ENCODE measurements at regions not wholly inside any gene's neighbourhood (a gene's known extent, or its start where the extent isn't known, plus 50 kb on each side); places are given as distances from the start of the nearest gene placed in this dataset.
A peak's percentile ranks its signal among the peaks of the same experiment; 100 is the strongest.

DNA sequence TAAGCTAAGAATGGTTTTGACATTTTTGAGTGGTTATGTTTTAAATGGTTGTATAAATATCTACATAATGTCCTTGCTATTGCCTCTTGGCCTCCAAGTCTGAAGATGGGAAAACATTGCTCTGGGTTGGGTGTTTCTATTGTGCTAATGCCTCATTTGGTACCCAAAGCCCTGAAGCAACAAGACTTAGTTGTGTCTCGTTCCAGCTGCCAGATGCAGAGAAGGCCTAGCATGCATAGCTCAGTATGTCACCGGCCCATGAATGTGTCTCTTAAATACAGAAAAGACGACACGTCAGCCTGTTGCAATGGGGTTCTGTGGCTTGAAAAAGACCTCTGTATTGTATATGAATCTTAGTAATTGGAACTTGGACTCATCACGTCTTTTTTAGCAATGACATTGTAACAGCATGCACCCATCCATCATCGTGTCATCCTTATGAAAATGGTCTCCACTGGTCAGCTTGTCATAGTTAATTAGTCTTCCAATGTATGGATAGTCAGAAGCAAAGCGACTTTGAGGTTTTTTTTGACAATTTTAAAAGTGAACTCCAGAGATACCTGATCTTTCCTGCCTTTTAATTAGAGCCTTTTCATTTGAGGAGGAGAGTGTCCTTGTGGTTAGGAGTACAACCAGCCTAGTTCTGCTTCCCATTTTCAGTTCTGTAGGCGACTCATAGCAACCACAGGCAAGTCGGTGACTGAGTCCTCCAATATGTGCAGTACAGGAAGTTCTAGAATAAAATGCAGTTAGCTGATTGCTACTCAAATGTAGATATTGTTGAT is 126.4 kb upstream of the GATB start:
- ChIA-PET POLR2A (interaction anchor here (1.3 to 1.5 kb wide), 2 partner anchors 13 to 94 kb away, joined by 3 read pairs; no protein-coding TSS in a partner anchor), SMC1A (ENCODE audit: uncharacterized antibody, unreplicated experiment) (interaction anchor here (0.6 to 3.1 kb wide), 17 partner anchors 8 to 481 kb away, joined by 3 to 23 read pairs (median 3); no protein-coding TSS in a partner anchor), RAD21 (ENCODE audit: unreplicated experiment) (interaction anchor here (0.6 to 2.1 kb wide), 15 partner anchors 12 to 480 kb away, joined by 3 to 11 read pairs (median 3); no protein-coding TSS in a partner anchor), CTCF (interaction anchor here (0.6 to 2.4 kb wide), 9 partner anchors 22 to 885 kb away, joined by 3 to 7 read pairs (median 3); partner anchors contain the start of gene PRSS48)
- Histone ChIP-seq H3K36me3 (ENCODE audit: control insufficient read depth in 2 of 2, insufficient read depth in 2 of 2, low read length in 1 of 2) (no peaks in the 10 kb centered on the region), H3K4me2 (ENCODE audit: control insufficient read depth, insufficient read depth) (peak overlapping the region; percentile 70), H4K20me1 (ENCODE audit: control insufficient read depth, insufficient read depth) (no peaks in the 10 kb centered on the region), H3K9me3 (replicated peaks; ENCODE audit: control insufficient read depth, insufficient read depth, low read length) (no peaks in the 10 kb centered on the region; the same call in 2 of the 3 replicates), H2AFZ (ENCODE audit: control insufficient read depth, low read depth, low read length) (no peak overlapping the region; the same call in 1 of the 2 replicates), H3K79me2 (ENCODE audit: control insufficient read depth, insufficient read depth, low read length) (no peaks in the 10 kb centered on the region), H3K27ac (ENCODE audit: control insufficient read depth, insufficient read depth) (peak overlapping the region; percentile 80), H3K9ac (ENCODE audit: control insufficient read depth, insufficient read depth, low read length) (no peak overlapping the region), H3K4me1 (ENCODE audit: control insufficient read depth, insufficient read depth, low read length) (peaks cover 41% of the 10 kb centered on the region), H3K4me3 (no peak overlapping the region), H3K27me3 (replicated peaks in 1 of 2; ENCODE audit: control insufficient read depth in 2 of 2, insufficient read depth in 2 of 2, low read length in 1 of 2) (no peaks in the 10 kb centered on the region)
- FAIRE-seq (peak; percentile 89), DNase-seq (ENCODE audit: low read depth, low spot score) (peak; percentile 87), ATAC-seq (peak; percentile 82)
- intact Hi-C loops (cut with micrococcal nuclease; ENCODE audit: unreplicated experiment): loop anchor here (1.0 to 5.0 kb wide), 7 partner anchors 88 to 665 kb away; partner anchors contain the start of gene GATB
- WGBS (ENCODE audit: insufficient coverage, insufficient replicate concordance, low lambda C conversion rate, missing lambda C conversion rate): 26% methylated on average over 9 of the region's 9 CpGs
- in situ Hi-C loops (cut with MboI): no loop called here
- no TSS peak for BruUV-seq (replicated peaks)
- TF ChIP-seq HDAC2 (IDR thresholded peaks at IDR 0.05) (no peak), PAX8 (IDR thresholded peaks at IDR 0.05) (no peak), RAD21 (IDR thresholded peaks at IDR 0.05; ENCODE audit: insufficient read depth, low read depth, low read length) (no peak), NFIC (IDR thresholded peaks at IDR 0.05; ENCODE audit: low read depth, low read length) (peak; percentile 95), ZNF622 (IDR thresholded peaks at IDR 0.05) (no peak), ZNF24 (IDR thresholded peaks at IDR 0.05) (no peak), NR2F1 (conservative IDR thresholded peaks at IDR 0.05) (0 out of 2 replicates have a peak, but pooled peaks have one; percentile 17), ETV6 (conservative IDR thresholded peaks at IDR 0.05 in 1 of 2, IDR thresholded peaks at IDR 0.05 in 1 of 2; ENCODE audit: borderline replicate concordance in 1 of 2, low read depth in 1 of 2) (peak in 1 of 2 experiments; percentile 77; a peak in 2 of 4 replicates), NBN (IDR thresholded peaks at IDR 0.05) (0 out of 2 replicates have a peak, but pooled peaks have one; percentile 48), RBBP5 (conservative IDR thresholded peaks at IDR 0.05) (no peak), RAD51 (IDR thresholded peaks at IDR 0.05) (no peak), SRF (IDR thresholded peaks at IDR 0.05; ENCODE audit: low read depth in 2 of 2, low read length in 2 of 2) (peak in 1 of 2 experiments; percentile 73; a peak in 2 of 4 replicates), RFX5 (IDR thresholded peaks at IDR 0.05; ENCODE audit: low read depth, low read length) (no peak), MYC (IDR thresholded peaks at IDR 0.05; ENCODE audit: insufficient read depth, insufficient read length, insufficient replicate concordance, low read length, severe bottlenecking) (no peak), ZSCAN29 (IDR thresholded peaks at IDR 0.05) (no peak), DPF2 (IDR thresholded peaks at IDR 0.05) (peak; percentile 91), EED (IDR thresholded peaks at IDR 0.05; ENCODE audit: low read depth) (peak; percentile 96), CBFB (IDR thresholded peaks at IDR 0.05; ENCODE audit: low read depth) (peak; percentile 95), CBX5 (IDR thresholded peaks at IDR 0.05; ENCODE audit: low read depth) (no peak), HDAC6 (IDR thresholded peaks at IDR 0.05; ENCODE audit: unreplicated experiment) (no peak), GATAD2B (conservative IDR thresholded peaks at IDR 0.05; ENCODE audit: low read depth) (peak; percentile 55)
- TF ChIP-seq, protein P1, sequence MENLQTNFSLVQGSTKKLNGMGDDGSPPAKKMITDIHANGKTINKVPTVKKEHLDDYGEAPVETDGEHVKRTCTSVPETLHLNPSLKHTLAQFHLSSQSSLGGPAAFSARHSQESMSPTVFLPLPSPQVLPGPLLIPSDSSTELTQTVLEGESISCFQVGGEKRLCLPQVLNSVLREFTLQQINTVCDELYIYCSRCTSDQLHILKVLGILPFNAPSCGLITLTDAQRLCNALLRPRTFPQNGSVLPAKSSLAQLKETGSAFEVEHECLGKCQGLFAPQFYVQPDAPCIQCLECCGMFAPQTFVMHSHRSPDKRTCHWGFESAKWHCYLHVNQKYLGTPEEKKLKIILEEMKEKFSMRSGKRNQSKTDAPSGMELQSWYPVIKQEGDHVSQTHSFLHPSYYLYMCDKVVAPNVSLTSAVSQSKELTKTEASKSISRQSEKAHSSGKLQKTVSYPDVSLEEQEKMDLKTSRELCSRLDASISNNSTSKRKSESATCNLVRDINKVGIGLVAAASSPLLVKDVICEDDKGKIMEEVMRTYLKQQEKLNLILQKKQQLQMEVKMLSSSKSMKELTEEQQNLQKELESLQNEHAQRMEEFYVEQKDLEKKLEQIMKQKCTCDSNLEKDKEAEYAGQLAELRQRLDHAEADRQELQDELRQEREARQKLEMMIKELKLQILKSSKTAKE (IDR thresholded peaks at IDR 0.05; ENCODE audit: low read depth, poor library complexity, severe bottlenecking): peak; percentile 79
- TF ChIP-seq, protein P2, sequence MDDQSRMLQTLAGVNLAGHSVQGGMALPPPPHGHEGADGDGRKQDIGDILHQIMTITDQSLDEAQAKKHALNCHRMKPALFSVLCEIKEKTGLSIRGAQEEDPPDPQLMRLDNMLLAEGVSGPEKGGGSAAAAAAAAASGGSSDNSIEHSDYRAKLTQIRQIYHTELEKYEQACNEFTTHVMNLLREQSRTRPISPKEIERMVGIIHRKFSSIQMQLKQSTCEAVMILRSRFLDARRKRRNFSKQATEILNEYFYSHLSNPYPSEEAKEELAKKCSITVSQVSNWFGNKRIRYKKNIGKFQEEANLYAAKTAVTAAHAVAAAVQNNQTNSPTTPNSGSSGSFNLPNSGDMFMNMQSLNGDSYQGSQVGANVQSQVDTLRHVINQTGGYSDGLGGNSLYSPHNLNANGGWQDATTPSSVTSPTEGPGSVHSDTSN (IDR thresholded peaks at IDR 0.05; ENCODE audit: insufficient replicate concordance, low read depth, low read length): peak; percentile 82

Measured in GM12878 (cell line).